Right hindlimb (tissue), 1 donor: ENCODE measurements at regions not wholly inside any gene's neighbourhood (a gene's known extent, or its start where the extent isn't known, plus 50 kb on each side); places are given as distances from the start of the nearest gene placed in this dataset.
"Not testable (repeated sequence)": the region's sequence is repeated elsewhere in the genome, so short reads cannot be mapped to it uniquely, and the experiment has no call there.

Experiments
- DNase-seq: peaks from one replicate; pipeline ENCODE4 v3.0.0-alpha.2; 2018

DNA sequence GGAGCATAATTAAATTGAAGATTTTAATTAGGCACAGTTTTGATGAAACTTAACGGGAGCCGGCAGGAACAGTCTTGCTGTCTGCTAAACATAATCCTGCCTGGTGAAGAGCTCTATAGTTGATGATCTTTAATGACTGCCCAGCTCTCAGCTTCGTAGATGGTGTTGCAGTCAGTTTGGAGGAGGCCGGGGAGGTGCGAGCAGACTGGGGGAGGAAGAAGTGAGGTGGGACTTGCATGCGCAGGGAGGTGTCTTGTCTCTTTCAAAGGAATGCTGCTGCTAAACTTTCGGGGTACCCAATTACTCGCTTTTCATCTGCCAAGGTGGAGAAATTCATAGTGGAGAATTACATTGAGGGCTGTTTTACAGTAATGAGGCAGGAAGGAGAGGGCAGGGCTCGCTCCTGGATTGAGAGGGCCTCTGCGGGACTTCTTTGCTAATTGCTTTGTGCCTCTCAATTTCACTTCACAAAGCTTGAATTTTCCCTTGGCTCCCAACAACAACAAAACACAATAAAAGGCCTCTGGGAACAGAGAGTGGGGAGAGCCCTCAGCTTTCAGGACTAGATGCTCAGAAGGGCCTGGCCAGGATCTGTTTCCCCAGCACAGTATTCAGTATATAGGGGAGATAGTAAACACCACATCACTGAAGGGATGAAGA, 257.9 kb upstream of the ADRA1B start:
- no peak for DNase-seq

DNA sequence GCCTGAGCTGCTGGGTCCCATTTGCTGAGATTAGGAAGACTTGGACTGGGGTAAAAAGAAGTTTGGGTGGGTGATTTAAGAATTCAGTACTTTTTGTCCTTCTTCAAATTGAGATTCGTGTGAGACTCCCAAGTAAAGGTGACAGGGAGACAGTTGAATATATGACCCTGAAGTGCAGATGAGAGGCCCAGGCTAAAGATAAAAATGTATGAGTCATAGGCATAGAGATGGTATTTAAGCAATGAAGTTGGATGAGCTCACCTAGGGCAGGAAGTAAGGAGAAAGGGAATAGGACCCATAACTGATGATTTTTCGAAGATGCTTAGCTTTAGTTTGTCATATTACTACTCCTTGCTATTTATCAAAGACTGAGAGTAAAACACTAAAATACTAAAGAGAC, 255.9 kb upstream of the ADRA1B start:
- DNase-seq: no peak

DNA sequence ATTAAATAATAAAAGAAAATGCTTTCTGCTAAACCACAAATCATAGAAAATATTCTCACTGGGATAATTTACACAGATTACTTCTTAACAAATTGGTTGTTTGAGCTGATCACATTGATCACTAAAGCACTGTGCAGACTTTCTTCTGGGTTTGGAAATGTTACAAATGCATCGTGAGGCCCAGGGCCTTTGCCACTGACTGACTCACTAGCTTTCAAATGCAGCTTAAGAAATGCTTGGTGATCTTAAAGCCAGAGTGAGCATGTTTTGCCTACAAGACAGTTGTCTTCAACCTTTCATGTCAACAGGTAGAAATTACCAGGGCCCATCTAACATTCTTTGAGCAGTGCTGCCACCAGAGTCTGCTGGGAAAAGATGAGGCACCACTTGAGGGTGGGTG, 252.3 kb upstream of the ADRA1B start:
- no peak for DNase-seq

DNA sequence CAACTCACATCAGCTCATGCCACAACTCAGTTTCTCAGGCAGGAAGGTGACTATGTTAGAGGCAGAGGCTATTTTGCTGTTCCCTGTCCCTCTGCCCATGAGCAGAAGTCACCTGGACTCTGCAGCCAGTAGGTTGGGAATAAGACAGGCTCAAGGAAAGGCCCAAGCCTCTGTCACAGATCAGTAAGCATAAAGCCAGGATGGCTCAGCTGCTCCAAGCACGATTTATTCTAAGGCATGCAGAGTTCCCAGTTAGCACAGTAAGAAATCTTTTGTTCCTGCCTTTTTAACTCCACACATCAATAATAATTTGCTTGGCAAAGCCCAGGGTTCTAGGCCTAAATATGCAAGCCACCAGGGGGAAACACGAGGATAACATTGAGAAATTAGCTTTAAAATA, 249.0 kb upstream of the ADRA1B start:
- DNase-seq: no peak

DNA sequence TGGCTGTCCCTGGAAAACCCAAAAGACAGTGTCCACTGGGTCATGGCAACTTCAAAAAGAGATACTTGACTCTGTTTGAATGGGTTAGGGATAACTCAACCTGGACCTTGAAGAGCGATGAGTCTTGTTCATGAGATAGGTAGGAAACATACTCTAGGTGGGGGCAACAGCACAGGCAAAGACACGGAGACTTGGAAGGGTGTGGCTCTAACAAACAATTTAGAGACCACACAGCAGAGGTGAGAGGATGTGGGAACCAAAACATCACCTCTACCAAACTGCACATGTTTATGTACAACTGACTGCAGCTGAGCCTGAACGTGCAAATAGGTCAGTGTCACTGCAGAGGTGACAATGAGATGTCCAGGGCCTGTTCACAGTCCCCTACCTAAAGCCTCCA, 247.7 kb upstream of the ADRA1B start:
- DNase-seq: no peak

DNA sequence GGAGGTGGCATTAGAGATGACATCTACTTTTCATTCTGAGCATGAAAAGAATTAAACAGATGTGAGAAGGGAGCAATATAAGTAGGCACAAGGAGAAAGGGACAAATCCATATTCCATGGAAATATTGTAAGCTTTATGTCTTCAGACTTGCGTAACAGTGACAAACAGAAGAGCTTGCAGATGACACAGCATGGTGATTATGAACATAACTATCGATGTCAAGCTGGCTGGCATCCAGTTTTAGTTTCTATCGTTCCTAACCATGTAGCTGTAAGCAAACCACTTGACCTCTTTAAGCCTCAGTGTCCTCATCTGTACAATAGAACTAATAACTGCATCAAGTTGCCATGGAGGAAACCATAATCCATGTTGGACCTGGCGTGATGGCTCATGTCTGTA, 246.7 kb upstream of the ADRA1B start:
- DNase-seq: no peak

DNA sequence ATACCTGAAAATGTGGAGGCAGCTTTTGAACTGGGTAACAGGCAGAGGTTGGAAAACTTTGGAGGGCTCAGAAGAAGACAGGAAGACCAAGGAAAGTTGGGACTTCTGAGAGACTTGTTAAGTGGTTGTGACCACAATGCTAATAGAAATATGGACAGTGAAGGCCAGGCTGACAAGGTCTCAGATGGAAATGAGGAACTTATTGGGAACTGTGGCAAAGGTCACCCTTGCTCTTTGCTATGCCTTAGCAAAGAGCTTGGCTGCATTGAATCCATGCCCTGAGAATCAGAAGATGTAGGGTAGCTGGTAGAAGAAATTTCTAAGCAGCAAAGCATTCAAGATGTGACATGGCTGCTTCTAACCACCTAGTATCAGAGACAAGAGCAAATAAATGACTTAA, 244.4 kb upstream of the ADRA1B start:
- no peak for DNase-seq

DNA sequence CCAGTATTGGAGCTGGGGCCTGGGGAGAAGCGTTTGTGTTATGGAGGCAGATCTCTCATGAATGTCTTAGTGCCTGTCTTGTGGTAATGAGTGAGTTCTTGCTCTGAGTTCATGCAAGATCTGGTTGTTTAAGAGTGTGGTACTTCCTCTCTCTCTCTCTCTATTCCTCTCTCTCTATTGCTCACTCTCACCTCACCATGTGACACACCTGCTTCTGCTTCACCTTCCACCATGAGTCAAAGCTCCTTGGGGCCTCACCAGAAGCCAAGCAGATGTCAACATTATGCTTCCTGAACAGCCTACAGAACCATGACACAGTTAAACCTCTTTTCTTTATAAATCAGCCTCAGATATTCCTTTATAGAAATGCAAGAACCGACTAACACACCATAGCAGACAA, 242.7 kb upstream of the ADRA1B start:
- DNase-seq: no peak

DNA sequence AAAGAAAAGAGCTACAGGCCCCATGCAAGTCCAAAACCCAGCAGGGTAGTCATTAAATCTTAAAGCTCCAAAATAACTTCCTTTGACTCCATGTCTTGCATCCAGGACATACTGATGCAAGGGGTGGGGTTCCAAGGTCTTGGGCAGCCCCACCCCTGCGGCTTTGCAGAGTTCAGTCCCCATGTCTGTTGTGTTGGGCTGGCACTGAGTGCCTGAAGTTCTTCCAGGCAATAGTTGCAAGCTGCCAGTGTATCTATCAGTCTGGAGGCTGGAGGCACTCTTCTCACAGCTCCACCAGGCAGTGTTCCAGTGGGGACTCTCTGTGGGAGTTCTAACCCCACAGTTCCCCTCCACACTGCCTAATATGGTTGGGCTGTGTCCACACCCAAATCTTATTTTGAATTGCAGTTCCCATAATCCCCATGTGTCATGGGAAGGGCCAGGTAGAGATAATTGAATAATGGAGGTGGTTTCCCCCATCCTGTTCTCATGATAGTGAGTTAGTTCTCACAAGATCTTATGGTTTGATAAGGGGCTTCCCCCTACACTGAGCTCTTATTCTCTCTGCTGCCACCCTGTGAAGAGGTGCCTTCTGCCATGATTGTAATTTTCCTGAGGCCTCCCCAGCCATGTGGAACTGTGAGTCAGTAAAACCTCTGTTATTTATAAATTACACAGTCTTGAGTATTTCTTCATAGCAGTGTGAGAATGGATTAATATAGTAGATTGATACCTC, 237.5 kb upstream of the ADRA1B start:
- DNase-seq: no peak

DNA sequence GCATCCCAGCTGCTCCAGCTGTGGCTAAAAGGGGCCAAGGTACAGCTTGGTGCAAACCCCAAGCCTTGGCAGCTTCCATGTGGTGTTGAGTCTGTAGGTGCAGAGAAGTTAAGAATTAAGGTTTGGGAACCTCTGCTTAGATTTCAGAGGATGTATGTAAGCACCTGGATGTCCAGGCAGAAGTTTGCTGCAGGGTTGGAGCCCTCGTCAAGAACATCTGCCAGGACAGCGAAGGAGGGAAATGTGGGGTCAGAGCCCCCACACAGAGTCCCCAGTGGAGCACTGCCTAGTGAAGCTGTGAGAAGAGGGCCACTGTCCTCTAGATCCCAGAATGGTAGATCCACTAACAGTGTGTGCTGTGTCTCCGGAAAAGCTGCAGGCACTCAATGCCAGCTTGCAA, 236.2 kb upstream of the ADRA1B start:
- DNase-seq: no peak

DNA sequence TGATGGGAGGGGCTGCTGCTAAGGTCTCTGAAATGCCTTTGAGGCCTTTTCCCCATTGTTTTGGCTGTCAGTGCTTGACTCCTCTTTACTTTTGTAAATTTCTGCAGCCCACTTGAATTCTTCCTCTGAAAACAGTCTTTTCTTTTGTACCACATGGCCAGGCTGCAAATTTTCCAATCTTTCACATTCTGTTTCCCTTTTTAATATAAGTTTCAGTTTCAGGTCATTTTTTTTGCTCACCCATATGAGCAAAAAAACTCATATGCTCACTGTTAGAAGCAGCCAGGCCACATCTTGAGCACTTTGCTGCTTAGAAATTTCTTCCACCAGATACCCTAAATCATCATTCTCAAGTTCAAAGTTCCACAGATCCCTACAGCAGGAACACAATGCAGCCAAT, 234.6 kb upstream of the ADRA1B start:
- no peak for DNase-seq

DNA sequence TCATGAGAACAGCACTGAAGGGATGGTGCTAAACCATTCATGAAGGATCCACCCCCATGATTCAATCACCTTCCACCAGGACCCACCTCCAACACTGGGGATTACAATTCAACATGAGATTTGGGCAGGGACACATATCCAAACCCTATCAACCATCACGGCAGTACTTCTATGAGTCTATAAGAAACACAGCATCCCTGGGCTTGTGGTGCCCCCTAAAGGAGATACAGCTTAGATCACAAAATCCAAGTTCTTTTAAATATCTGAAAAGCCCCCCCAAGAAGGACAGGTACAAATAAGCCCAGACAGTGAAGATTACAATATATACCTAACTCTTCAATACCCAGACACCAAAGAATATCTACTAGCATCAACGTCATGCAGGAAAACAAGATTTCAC, 233.7 kb upstream of the ADRA1B start:
- no peak for DNase-seq

DNA sequence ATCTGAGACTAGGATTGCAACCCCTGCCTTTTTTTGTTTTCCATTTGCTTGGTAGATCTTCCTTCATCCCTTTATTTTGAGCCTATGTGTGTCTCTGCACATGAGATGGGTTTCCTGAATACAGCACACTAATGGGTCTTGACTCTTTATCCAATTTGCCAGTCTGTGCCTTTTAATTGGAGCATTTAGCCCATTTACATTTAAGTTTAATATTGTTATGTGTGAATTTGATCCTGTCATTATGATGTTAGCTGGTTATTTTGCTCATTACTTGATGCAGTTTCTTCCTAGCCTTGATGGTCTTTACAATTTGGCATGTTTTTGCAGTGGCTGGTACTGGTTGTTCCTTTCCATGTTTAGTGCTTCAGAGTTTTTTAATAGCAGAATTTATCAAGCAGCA, 228.4 kb upstream of the ADRA1B start:
- not testable (repeated sequence) for DNase-seq

DNA sequence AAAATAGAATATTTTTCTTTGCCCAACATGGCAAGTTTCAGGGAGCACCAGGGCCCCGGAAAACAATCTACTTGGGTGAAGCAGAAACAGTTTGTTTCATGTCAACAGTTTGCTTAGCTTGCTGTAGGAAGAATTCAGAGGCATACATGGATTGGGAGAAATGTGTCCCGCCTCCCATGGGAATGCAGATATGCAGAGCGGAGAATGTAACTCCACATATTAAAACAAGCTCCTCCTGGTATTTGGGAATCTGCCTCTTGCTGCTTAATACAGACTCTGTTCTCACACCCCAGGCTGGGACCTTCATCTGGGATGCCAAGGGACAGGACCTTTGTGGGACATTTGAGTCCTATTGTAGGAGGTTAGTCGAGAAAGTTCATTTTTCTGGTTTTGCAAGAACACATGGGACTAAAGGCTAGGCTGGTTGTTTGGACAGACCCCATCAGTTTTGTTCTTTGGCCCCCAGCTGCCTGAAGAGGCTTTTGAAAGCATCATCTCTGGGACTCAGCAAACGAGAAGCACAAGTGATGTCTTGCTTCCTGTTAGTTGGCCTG, 220.5 kb upstream of the ADRA1B start:
- DNase-seq: no peak

DNA sequence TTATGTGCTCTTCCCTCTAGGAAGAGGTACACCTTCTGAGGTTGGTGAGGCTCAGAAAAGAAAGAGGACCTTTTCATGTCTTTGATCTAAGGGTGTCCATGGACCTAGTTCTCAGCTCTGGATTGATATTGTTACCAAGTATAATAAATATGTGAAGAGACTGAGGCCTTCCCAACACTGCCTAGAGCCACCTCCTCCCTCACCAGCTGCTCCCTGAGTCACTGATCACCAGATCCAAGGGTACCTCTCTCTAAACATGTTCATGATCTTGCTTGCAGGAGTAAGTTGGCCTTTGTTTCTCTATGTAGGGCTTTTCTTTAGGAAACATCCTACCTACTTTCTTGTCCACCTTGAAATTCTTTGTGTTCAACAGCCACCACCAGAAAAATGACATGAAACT, 218.8 kb upstream of the ADRA1B start:
- DNase-seq: no peak

DNA sequence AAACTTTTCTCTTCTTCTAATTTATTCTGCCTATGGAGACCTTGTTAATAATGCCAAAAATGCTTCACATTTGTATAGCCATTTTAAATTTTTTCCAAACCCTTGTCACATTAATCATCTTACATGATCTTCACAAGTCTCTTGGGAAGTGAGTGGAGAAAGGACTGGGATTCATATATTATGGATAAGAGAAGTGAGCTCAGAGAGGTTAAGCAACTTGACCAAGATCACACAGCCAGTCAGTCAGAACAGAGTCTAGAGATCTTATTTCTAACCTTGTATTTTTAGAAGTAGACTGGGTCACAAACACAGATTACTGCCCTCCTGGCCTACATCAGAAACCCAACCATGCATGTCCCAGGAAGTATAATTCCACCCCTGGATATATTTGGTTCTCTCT, 218.0 kb upstream of the ADRA1B start:
- DNase-seq: no peak

DNA sequence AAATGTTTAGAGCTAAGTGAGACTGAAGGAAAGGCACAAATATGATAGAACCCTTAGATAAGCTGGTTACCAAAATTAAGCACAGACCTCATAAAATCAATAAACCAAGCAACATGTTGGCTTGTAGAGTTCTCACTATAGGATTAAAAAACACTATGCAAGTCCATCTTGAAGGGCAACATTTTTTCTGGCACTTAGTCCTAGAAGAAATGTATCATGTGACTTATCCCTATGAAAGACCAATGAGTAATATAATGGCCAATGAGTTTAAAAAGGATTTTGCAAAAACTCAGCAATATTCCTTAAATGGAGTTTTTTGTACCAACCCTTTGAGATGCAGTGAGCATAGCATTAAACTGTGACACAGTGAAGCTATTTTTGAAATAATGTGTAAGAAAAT, 216.3 kb upstream of the ADRA1B start:
- no peak for DNase-seq

DNA sequence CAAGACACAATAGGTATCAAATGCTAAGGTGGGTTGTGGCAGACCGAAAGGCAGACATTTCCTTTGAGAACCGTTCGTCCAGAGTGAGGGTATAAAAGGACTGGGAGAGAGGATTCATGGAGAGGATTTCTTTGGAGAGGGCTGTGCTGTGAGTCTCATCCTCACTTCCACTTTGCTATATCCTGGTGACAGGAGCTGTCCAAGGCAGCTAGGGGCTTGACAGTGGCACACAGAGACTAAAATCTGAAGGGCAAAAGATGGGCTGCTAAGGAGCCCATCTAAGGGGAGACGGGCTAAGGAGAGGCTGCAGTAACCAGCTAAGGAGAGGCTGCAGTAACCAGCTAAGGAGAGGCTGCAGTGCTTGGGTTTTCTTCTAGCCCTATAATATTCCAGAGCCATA, 214.0 kb upstream of the ADRA1B start:
- DNase-seq: no peak

DNA sequence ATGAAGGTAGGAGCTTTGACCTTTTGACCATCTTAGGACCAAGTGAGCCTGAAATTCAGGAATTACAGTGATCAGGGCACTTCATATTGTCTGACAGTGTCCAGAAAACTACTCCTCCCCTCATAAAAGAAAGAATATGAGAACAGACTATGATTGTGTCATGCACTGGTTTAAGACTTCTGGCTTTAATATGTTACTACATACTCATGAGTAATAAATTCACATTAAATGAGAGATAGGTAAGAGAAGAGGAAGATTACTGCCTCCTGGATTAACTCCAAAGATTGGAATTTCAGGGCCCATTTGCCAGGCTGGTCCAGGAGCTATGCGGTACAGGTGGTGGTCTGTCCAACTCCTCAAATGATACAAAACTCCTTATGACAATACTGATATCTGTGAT, 213.5 kb upstream of the ADRA1B start:
- DNase-seq: no peak

DNA sequence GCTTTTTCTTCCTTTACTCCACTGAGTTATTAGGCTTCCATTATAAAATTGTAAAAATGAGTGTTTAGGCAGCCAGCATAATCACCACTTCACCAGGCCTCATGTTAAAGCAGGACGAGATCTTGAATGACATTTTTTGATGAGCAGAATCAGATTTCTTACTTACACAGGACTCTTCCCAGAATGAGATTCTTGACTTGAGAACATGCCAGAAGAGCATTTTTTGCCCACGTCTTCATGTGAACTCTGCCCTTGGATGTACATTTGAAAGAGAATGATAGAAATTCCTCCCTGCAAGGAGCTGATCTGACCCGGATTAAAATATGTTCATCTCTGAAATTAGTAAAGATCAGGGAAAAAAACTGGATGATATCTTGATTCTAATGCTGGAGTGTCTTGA, 212.1 kb upstream of the ADRA1B start:
- DNase-seq: no peak

DNA sequence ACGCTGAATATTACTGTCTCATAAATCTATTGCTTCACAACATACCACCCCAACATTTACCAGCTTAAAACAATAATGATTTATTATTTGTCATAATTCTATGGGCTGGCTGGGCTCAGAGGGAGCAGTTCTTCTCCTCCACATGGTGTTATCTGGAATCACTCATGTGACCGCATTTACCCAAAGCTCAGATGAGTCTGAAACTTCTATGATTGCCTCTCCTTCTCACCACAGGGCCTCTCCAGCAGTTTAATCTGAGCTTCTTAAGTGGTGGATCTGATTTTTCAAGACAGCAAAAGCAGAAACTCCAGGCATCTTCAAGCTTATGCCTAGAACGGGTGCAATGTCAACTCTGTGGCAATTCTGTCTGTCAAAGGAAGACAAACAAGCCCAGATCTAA, 210.3 kb upstream of the ADRA1B start:
- no peak for DNase-seq

DNA sequence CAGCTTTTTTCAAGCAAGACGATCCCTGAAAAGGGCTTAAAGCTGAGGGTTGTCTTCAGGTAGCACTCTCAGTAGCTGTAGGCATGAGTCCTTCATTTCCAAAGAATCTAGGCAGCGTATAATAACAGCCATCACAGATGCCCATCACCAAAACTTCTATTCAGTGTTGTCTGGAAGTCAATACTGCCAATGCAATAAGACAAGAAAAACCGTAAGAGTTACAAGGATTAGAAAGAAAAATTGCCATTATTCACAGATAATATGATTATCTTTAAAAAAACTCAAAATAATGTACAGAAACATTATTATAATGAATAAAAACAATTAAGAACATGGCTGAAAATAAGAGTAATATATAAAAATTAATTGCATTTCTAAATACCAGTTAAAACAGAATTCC, 208.2 kb upstream of the ADRA1B start:
- DNase-seq: no peak

DNA sequence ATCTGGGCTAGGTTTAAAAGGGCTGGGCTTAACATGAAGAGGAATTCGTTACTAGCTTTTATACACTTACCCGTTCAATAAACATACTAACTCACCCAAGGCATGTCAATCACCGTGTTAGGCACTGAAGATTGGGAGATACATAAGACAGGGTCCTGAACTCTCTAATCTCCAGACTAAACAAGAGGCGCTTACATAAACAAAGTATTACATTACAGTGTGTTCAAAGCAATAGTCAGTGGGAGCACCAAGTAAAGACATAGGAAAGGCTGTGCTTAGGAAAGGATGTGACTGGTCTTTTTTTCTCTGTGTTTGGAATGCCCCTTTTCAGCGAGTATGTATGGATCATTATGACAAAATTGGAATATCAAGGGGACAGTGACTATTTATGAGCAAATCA, 203.6 kb upstream of the ADRA1B start:
- DNase-seq: no peak

DNA sequence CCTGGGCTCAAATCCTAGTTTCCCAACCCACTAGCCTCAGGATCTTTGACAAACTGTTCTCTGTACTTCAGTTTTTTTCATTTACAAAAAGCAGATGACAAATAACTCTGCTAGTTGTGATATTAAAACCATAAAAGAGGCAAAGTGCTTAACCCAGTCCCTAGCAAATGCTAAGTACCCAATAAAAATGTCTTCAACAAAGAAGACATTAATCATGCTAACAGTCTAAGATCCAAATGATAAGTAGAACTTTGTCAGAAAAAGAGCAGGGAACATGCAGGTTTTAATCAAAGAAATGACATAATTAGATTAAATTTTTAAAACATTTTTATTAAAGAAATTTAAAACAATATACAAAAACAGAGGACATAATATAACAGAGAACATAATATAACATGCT, 203.0 kb upstream of the ADRA1B start:
- no peak for DNase-seq

DNA sequence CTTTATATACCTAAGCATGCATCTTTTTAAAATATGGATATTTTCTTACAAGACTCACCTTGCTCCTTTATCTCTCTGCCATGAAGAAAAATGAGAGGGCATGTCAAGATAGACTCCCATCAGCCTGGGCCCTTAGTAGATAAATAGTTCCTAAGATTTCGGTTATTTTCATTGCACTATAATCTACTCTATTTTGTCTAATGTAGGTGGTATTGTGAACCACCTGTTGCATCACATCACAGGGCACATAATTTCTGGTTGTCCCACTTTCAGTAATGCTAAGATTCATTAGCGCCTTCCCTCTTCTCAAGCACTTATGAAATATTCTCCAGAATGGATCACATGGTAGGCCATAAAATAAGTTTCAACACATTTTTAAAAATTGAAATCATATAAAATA, 202.5 kb upstream of the ADRA1B start:
- no peak for DNase-seq
